Lung (tissue), 11 donors: ENCODE measurements at regions not wholly inside any gene's neighbourhood (a gene's known extent, or its start where the extent isn't known, plus 50 kb on each side); places are given as distances from the start of the nearest gene placed in this dataset.

Experiments used
- ATAC-seq: fragments of 200-7000 bp; cut with Tn5 transposase; one replicate; pipeline ENCODE4 v1.9.1; 2020; ENCODE audit warnings: moderate number of reproducible peaks; ENCODE audit not compliant: insufficient read depth, low FRiP score
- DNase-seq, 3 donors: peaks; one replicate each; pipeline ENCODE4 v3.0.0-alpha.2; 2013 to 2017
- H3K27ac ChIP-seq, 2 donors: one replicate each; pipeline ENCODE4 v1.5.1; 2013; ENCODE audit warnings: mild to moderate bottlenecking in 2 of 2, moderate library complexity in 2 of 2, control low read depth in 1 of 2, inconsistent platforms in 1 of 2, low read depth in 1 of 2, low read length in 1 of 2
- H3K27me3 ChIP-seq, 3 donors: one replicate each; pipeline ENCODE4 v1.5.1; 2013; ENCODE audit warnings: low read length in 2 of 3; ENCODE audit not compliant: control insufficient read depth in 3 of 3, insufficient read depth in 3 of 3
- H3K36me3 ChIP-seq, 4 donors: one replicate each; pipeline ENCODE4 v1.5.1; 2013; ENCODE audit warnings: low read length in 4 of 4, mild to moderate bottlenecking in 1 of 4, moderate library complexity in 1 of 4; ENCODE audit not compliant: control insufficient read depth in 4 of 4, insufficient read depth in 4 of 4
- H3K4me1 ChIP-seq, 5 donors: one replicate each; pipeline ENCODE4 v1.5.1; 2013; ENCODE audit warnings: low read length in 5 of 5, mild to moderate bottlenecking in 2 of 5, moderate library complexity in 1 of 5; ENCODE audit not compliant: control insufficient read depth in 5 of 5, insufficient read depth in 5 of 5
- H3K4me3 ChIP-seq: one replicate; pipeline ENCODE4 v1.5.1; 2013; ENCODE audit warnings: mild to moderate bottlenecking, control low read depth, moderate library complexity
- H3K9ac ChIP-seq, 2 donors: one replicate each; pipeline ENCODE4 v1.5.1; 2013; ENCODE audit warnings: low read length in 2 of 2, control low read depth in 1 of 2; ENCODE audit not compliant: insufficient read depth in 1 of 2
- H3K9me3 ChIP-seq, 4 donors: one replicate each; pipeline ENCODE4 v1.5.1; 2013; ENCODE audit warnings: low read length in 3 of 4, mild to moderate bottlenecking in 1 of 4, moderate library complexity in 1 of 4; ENCODE audit not compliant: control insufficient read depth in 4 of 4, insufficient read depth in 3 of 4
- CTCF ChIP-seq: IDR thresholded peaks from 2 replicates; pipeline ENCODE4 v1.5.1; 2012; ENCODE audit warnings: mild to moderate bottlenecking; ENCODE audit errors: control extremely low read depth, extremely low read depth
- WGBS, 2 donors: extraction: QIAGEN DNeasy Blood & Tissue Kit; methylation state at CpG; one replicate each; pipeline ENCODE4 v1.1.7; 2013; 5-methylcytosine and 5-hydroxymethylcytosine counted together
- donor health status: control.
- donor health status: control.
- donor health status: Bipolar disorder and iron deficiency.
- donor health status: healthy.
- donor health status: DM: yes; HTN: yes; CAD: no.

GRCh38 chr4:103354006-103354405 lies 155.9 kb upstream of the CENPE start:
- no peaks in the 10 kb centered on the region for H3K27me3 ChIP-seq
- peaks cover 0 to under 1% (median 0%) of the 10 kb centered on the region in 4 donors for H3K9me3 ChIP-seq
- H3K4me3 ChIP-seq: no peak overlapping the region
- H3K4me1 ChIP-seq: no peaks in the 10 kb centered on the region
- no peak overlapping the region for H3K27ac ChIP-seq
- DNase-seq (no peak), ATAC-seq (no peak)
- 89 to 92% methylated on average over 2 of the region's 2 CpGs for WGBS, 2 donors
- TF ChIP-seq CTCF: no peak
- no peaks in the 10 kb centered on the region for H3K36me3 ChIP-seq
- no peak overlapping the region for H3K9ac ChIP-seq

GRCh38 chr4:103329642-103330041 lies 131.5 kb upstream of the CENPE start:
- H3K9ac ChIP-seq: no peak overlapping the region
- H3K27me3 ChIP-seq: no peaks in the 10 kb centered on the region
- H3K4me1 ChIP-seq: no peaks in the 10 kb centered on the region
- no peaks in the 10 kb centered on the region for H3K36me3 ChIP-seq
- H3K27ac ChIP-seq: no peak overlapping the region
- peaks cover 0 to 4% (median 0%) of the 10 kb centered on the region in 4 donors for H3K9me3 ChIP-seq
- ATAC-seq: no peak
- TF ChIP-seq CTCF: no peak
- DNase-seq: no peak
- H3K4me3 ChIP-seq: no peak overlapping the region

GRCh38 chr4:103324811-103325210 lies 126.7 kb upstream of the CENPE start:
- no peaks in the 10 kb centered on the region for H3K9me3 ChIP-seq
- no peaks in the 10 kb centered on the region for H3K4me1 ChIP-seq
- no peak for TF ChIP-seq CTCF
- ATAC-seq (no peak), DNase-seq (peak; percentile 12 to 54 (median 34))
- no peak overlapping the region for H3K4me3 ChIP-seq
- H3K27ac ChIP-seq: no peak overlapping the region
- no peak overlapping the region for H3K9ac ChIP-seq
- no peaks in the 10 kb centered on the region for H3K36me3 ChIP-seq
- WGBS, 2 donors: 28 to 52% methylated on average over 1 of the region's 1 CpG
- H3K27me3 ChIP-seq: no peaks in the 10 kb centered on the region

GRCh38 chr4:103318327-103318726 lies 120.2 kb upstream of the CENPE start:
- H3K9me3 ChIP-seq: peaks cover 0 to 7% (median 3%) of the 10 kb centered on the region in 4 donors
- no peak for TF ChIP-seq CTCF
- H3K27ac ChIP-seq: no peak overlapping the region
- H3K27me3 ChIP-seq: no peaks in the 10 kb centered on the region
- 83 to 84% methylated on average over 3 of the region's 3 CpGs for WGBS, 2 donors
- no peak overlapping the region for H3K4me3 ChIP-seq
- H3K9ac ChIP-seq: no peak overlapping the region
- DNase-seq (no peak), ATAC-seq (no peak)
- H3K4me1 ChIP-seq: no peaks in the 10 kb centered on the region
- no peaks in the 10 kb centered on the region for H3K36me3 ChIP-seq
